NCI-H526 (cell line): ENCODE measurements at regions not wholly inside any gene's neighbourhood (a gene's known extent, or its start where the extent isn't known, plus 50 kb on each side); places are given as distances from the start of the nearest gene placed in this dataset.

ENCODE experiments used
- DNase-seq, 2 experiments: peaks; one replicate each; lab custom pipeline; 2025; lab: John Stamatoyannopoulos, UW

GRCh38 chr3:19093084-19093483, 55.2 kb upstream of the KCNH8 start:
- no peak for DNase-seq

- no peak for DNase-seq
Measured at GRCh38 chr3:19077388-19077787, 70.9 kb upstream of the KCNH8 start.

DNA sequence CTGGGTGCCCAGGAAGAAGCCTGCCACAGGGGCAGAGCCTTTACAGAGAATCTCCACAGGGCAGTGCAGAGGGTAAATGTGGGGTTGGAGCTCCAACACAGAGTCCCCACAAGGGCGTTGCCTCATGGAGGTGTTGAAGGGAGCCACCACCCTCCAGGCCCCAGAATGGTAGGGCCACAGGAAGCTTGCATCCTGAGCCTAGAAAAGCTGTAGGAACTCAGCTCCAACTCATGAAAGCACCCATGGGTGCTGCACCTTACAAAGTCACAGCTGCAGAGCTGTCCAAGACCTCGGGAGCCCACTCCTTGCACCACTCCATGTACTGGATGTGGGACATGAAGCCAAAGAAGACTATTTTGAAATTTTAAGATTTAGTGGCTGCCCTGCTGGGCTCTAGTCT, 73.3 kb upstream of the KCNH8 start:
- no peak for DNase-seq

- DNase-seq, result no peak
Measured at GRCh38 chr3:19074257-19074900, 73.9 kb upstream of the KCNH8 start.

- no peak for DNase-seq
Measured at GRCh38 chr3:19073341-19074105, 74.8 kb upstream of the KCNH8 start.

DNA sequence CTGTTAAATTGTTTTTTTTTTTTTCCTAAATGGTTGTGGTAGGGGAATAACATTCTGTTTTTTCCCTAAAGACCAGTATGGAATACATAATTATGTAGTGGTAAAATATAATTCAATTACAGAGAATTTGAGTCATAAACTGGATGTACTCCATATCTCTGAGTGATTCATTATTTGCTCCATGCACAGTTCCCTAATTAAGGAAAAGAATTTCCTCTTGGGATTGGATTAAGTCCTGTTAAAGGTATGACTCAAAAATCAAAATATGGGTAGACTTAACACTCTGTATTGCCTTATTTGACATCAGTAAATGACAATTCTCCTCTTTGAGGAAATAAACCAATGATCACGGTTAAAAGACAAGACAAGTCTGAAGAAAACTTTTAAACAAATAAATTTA, 78.0 kb upstream of the KCNH8 start:
- no peak for DNase-seq

- peak in 1 of 2 experiments; percentile 46 for DNase-seq
Measured at GRCh38 chr3:19065027-19065426, 83.3 kb upstream of the KCNH8 start.

GRCh38 chr3:19063936-19064335, 84.4 kb upstream of the KCNH8 start:
- DNase-seq, result no peak

GRCh38 chr3:19060404-19060803, 87.9 kb upstream of the KCNH8 start:
- no peak for DNase-seq

GRCh38 chr3:19052874-19053273, 95.4 kb upstream of the KCNH8 start:
- no peak for DNase-seq

GRCh38 chr3:19046440-19046839, 101.9 kb upstream of the KCNH8 start:
- peak in 1 of 2 experiments; percentile 5 for DNase-seq

DNA sequence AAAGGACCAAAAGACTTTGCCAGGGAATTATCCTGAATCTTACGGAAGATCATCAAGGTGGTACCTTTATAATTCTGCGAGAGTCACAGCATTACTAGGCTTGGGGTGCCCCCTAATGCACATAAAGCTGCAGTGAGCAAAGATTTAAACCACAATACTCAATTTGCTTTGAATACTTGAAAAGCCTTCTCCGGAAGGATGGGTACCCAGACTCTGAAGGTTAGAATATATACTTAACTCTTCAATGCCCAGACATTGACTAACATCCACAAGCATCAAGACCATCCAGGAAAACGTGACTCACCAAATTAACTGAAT, 117.8 kb upstream of the KCNH8 start:
- peak in 1 of 2 experiments; percentile 18 for DNase-seq

- DNase-seq, result no peak
Measured at GRCh38 chr3:19029837-19030521, 118.3 kb upstream of the KCNH8 start.

GRCh38 chr3:19025441-19025840, 122.9 kb upstream of the KCNH8 start:
- no peak for DNase-seq

GRCh38 chr3:19022546-19022945, 125.8 kb upstream of the KCNH8 start:
- DNase-seq, result no peak

GRCh38 chr3:19016851-19017250, 131.5 kb upstream of the KCNH8 start:
- no peak for DNase-seq

DNA sequence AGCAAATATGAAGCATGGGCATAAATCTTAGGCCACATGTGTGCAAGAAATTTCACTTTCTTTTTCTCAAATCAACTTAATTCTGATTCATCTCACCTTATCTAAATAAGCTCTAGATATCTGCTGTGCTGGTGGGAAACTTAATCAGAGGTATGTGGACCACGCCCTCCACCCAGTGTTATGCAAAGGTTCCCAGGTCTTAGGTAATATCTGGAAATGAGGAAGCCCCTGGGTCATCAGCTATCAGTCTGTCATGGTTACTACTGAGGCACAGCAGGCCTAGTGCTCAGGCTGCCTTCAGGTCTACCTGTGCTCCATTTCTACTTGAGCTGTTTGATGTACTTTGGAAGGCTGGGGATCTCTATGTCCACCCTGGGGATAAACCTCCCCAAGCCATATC, 134.4 kb upstream of the KCNH8 start:
- DNase-seq, result peak in 1 of 2 experiments; percentile 1

- no peak for DNase-seq
Measured at GRCh38 chr3:19012846-19013245, 135.5 kb upstream of the KCNH8 start.

DNA sequence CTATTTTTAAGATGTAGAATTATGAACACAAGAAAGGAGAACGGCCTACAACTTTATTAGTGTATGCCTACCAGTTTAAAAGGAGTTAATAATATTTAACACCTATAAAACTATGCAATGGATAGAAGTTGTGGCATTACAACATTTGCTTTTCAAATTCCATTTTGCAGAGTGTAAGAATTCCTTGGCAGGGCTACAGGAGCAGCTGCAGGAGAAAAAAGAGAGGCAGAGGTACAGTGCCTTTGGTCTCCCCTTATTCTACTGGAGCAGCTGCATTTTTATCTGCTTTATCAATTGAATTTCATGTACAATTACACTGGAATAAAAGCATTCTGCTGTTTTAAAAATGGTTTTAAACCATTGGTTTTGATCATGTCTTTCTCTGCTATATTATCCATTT, 145.7 kb upstream of the KCNH8 start:
- no peak for DNase-seq

DNA sequence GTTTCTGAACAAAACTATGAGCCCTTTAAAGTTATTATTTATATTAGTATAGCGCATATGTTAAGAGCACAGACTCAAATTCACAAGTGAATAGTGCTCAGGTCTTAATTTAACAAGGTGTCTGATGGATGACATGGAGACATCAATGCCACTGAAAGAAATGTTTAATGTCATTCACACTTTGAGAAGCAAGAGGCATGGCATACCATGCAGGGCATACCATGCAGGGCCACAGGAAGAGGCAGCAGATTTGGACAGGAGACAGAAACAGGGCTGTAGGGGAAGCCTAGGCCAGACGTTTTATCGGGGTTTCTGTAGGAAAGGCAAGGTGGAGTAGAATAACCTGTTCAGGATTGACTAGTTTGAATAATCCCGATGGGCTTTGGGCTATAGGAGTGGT, 150.2 kb upstream of the KCNH8 start:
- no peak for DNase-seq

DNA sequence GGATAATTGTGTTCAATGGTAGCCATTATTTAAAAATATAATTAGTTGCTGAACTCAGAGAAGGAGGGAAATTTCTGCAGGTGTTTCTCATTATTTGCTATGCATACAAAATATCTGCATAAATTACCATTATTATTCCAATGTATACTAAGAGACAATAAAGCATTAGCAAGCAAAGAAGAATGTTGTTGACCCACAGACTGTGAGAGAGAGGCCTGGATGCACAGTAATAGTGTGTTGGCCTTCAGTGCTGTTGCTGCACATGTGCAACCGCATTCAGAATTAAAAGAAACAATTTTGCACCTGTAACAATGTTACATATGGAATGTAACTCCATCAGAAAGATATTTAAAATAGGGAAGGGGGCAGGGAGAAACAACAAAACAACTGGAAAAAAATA, 155.6 kb upstream of the KCNH8 start:
- DNase-seq, result no peak

- DNase-seq, result no peak
Measured at GRCh38 chr3:18989237-18989795, 159.0 kb upstream of the KCNH8 start.

DNA sequence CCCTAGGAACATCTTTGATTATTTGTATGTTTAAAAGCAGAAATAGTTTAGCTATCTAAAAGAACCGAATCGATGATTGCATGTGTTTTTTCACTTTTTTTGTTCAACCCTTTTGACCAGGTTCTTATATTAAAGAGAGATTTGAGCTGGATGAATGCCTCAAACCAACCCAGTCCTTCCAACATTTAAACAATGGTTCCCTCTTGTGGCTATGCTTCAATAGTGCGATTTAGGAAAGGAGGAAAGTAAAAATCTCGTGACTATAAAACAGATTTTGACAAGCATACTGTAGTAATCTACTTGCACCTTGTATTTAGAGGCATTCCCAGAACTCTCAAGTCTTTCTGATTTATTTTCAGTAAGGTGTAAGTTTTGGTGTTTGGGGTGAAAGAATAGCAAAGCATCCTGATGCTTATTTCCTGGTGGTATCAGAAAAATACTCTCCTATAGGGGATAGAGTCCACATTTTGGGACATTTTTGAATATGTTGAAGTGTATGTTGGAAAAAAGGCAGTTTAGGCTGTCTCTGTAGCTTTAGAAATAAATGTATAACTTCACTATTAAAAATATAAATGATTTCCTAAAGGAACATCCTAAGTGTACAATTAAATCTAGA, 159.6 kb upstream of the KCNH8 start:
- peak; percentile 48 to 68 for DNase-seq
